OCI-LY7 (cell line): ENCODE measurements at regions not wholly inside any gene's neighbourhood (a gene's known extent, or its start where the extent isn't known, plus 50 kb on each side); places are given as distances from the start of the nearest gene placed in this dataset.

Experiments used
- EZH2phosphoT487 ChIP-seq: fragments of 200-600 bp; sonication (generic); IDR thresholded peaks from 2 replicates; pipeline ENCODE4 v1.6.1; 2018; ENCODE audit warnings: low read depth, borderline replicate concordance, mild to moderate bottlenecking, mixed run types, antibody characterized with exemption, low read length, moderate library complexity, mixed read lengths
- TF ChIP-seq, protein P1 (sequence below): fragments of 200-600 bp; sonication (generic); conservative IDR thresholded peaks from 2 replicates; pipeline ENCODE4 v1.5.1; 2014; ENCODE audit warnings: mild to moderate bottlenecking, antibody characterized with exemption, low read length, moderate library complexity, mixed read lengths

DNA sequence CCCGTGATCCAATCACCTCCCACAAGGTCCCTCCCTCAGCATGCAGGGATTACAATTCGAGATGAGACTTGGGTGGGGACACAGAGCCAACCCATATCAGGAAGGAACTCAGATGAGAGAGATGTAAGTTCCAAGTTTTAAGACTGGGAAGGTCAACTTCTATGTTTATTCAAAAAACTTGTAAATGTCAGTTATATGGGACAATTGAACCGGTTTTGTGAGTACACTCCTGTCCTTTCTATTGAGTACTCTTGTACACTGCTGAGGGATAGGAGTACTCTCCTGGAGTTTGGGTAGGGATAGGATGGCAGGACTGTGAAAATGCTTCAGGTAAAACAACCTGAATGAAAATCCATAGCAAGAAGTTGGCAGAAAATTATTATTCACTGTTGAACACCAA lies 239.1 kb downstream of the ZNF674 start:
- TF ChIP-seq, protein P1, sequence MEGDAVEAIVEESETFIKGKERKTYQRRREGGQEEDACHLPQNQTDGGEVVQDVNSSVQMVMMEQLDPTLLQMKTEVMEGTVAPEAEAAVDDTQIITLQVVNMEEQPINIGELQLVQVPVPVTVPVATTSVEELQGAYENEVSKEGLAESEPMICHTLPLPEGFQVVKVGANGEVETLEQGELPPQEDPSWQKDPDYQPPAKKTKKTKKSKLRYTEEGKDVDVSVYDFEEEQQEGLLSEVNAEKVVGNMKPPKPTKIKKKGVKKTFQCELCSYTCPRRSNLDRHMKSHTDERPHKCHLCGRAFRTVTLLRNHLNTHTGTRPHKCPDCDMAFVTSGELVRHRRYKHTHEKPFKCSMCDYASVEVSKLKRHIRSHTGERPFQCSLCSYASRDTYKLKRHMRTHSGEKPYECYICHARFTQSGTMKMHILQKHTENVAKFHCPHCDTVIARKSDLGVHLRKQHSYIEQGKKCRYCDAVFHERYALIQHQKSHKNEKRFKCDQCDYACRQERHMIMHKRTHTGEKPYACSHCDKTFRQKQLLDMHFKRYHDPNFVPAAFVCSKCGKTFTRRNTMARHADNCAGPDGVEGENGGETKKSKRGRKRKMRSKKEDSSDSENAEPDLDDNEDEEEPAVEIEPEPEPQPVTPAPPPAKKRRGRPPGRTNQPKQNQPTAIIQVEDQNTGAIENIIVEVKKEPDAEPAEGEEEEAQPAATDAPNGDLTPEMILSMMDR, result no peak
- no peak for TF ChIP-seq EZH2phosphoT487
